Posterior cingulate gyrus (tissue), 11 donors: ENCODE measurements at regions not wholly inside any gene's neighbourhood (a gene's known extent, or its start where the extent isn't known, plus 50 kb on each side); places are given as distances from the start of the nearest gene placed in this dataset.

Experiments
- DNase-seq, 10 donors: peaks; one replicate each; pipeline versions ENCODE4 v3.0.0 to v3.0.0-alpha.2; 2020 to 2021; ENCODE audit warnings: mixed read lengths in 3 of 10
- intact Hi-C: fragments of 100-400 bp; cut with DNase I; formaldehyde crosslinking; loops from one replicate; pipeline ENCODE4 v1.15.1; 2023

DNA sequence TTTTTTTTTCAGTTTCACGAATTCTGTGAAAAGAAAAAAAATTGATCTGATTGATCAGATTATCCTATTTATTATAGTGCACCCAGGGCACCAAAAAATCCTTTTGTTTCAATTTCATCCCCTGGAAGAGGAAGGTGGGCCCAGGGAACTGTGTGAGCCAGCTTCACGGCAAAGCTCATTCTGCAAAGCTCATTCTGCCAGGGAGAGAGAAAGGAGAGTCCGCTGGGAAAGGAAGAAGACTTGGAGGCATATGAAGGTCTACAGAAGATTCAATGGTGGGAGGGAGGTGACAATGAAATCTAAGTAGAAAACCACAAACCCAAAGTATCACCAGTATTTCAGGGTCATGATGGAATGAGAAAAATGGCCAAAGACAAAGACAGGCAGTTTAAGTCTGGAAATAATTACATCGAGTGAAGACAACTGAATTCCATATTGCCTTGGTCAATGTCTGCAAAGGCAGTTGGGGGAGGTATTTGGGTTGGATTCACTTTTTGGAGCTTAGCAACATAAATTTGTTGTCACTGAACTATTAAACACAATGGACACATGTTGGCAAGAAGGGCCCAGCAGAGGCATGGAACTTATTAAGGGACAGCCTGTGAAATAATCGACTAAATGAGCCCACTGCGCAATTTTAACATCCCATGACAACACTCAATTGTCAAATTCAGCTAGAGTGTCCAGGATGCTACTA, 587.8 kb upstream of the MKI67 start:
- intact Hi-C loops: no loop called here
- DNase-seq: no peak

GRCh38 chr10:128714644-128715415, 588.6 kb upstream of the MKI67 start:
- intact Hi-C loops: no loop called here
- no peak for DNase-seq

GRCh38 chr10:128716181-128716580, 590.0 kb upstream of the MKI67 start:
- DNase-seq: no peak

GRCh38 chr10:128721963-128722445, 595.8 kb upstream of the MKI67 start:
- DNase-seq: no peak
- intact Hi-C loops: no loop called here

More at GRCh38 chr10:128716181-128716580, 590.0 kb upstream of the MKI67 start:
- intact Hi-C loops: no loop called here

DNA sequence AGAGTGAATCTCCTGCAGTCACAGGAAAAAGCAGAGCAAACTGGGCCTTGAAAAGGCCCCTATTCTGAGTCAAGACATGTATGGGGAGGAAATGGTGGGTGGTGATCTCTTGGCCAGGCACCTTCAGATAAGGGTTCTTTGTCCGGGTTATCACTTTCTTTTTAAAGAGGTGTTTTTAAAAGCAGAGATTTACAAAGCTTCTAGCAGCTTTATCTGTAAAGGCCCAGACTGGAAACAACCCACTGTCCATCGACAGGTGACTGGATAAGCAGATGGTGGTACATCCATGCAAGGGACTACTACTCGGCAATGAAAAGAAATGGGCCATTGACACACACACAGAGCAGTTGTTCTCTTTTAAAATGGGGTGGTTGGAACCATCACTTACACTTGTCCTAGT, 596.7 kb upstream of the MKI67 start:
- no peak for DNase-seq
- intact Hi-C loops: no loop called here

DNA sequence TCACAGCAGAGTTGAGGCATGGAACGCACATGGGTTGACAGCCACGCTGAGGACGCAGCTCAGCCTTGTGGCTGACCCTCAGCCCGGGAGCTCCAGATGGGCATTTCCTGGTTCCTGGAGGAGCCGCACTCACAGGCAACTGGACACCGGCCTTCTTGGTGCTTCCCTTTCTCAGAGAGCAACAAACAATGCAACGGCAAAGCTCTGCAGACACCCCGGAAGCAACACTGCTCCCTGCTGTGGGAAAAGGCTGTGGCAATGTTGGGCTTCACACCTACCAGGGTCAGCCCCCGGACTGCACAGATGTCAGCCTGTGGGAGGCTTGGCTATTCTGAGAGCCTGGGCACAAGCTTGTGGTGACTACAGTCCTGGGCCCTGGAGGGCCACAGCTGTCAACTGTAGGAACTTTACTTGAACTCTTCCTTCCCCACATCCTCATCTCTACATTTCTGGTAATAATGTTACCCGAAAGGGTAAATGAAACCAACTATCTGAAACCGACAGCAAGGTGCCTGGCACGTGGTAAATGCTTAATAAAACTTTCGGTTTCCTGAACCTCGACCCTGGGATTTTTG, 597.5 kb upstream of the MKI67 start:
- intact Hi-C loops: no loop called here
- no peak for DNase-seq

DNA sequence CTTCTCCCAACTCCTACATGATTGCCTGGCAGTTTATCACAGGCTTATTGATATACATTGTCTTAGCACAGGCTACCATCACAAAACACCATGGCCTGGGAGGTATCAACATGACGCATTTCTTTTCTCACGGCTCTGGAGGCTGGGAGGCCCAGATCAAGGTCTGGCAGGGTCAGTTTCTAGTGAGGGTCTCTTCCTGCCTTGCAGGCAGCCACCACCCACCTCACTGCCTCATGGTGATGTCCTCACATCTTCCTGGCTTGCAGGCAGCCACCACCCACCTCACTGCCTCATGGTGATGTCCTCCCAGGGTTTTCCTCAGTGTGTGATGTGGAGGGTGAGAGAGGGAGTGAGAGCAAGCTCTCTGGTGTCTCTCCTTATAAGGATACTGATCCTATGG, 599.3 kb upstream of the MKI67 start:
- intact Hi-C loops: no loop called here

GRCh38 chr10:128727114-128727513, 600.9 kb upstream of the MKI67 start:
- no peak for DNase-seq
- intact Hi-C loops: no loop called here

More for the DNA sequence above, 599.3 kb upstream of the MKI67 start:
- no peak for DNase-seq

DNA sequence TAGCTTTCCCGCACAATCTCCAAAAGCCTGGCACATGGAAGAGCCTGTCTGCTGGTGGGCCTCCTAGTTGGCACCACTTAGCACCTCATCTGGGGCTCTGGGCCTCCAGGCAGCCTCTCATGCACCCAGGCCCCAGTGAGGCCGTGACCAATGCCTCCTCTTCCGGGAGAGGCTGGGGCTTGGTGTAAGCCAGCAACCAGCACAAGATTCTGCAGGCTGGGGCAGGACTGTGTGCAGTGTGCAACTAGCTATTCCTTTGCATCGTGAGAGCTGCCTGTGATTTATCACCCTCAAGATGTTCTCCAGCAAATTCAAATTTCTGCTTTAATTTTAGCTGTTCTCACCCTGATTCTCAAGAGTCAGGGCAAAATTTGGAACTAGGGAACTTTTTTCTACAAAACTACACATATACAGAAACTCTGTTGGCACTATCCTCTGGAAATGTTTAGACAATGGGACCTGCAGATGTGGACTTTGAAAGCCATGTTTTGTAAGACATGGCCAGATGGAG, 603.7 kb upstream of the MKI67 start:
- intact Hi-C loops: no loop called here
- peak in 4 of 10 donors; percentile 12 to 90 (median 68) for DNase-seq

GRCh38 chr10:128730922-128731321, 604.7 kb upstream of the MKI67 start:
- DNase-seq: no peak
- intact Hi-C loops: no loop called here

- DNase-seq: peak in 1 of 10 donors; percentile 34
- intact Hi-C loops: no loop called here
These were observed 607.9 kb upstream of the MKI67 start for GRCh38 chr10:128734161-128734560.

GRCh38 chr10:128734734-128735133, 608.5 kb upstream of the MKI67 start:
- DNase-seq: no peak
- intact Hi-C loops: no loop called here

- DNase-seq: no peak
- intact Hi-C loops: no loop called here
These were observed 609.8 kb upstream of the MKI67 start for GRCh38 chr10:128735996-128736395.

GRCh38 chr10:128738386-128738915, 612.2 kb upstream of the MKI67 start:
- intact Hi-C loops: no loop called here
- DNase-seq: no peak

GRCh38 chr10:128739930-128740329, 613.7 kb upstream of the MKI67 start:
- DNase-seq: no peak

GRCh38 chr10:128741180-128741579, 615.0 kb upstream of the MKI67 start:
- intact Hi-C loops: no loop called here
- no peak for DNase-seq

More at GRCh38 chr10:128739930-128740329, 613.7 kb upstream of the MKI67 start:
- intact Hi-C loops: no loop called here

DNA sequence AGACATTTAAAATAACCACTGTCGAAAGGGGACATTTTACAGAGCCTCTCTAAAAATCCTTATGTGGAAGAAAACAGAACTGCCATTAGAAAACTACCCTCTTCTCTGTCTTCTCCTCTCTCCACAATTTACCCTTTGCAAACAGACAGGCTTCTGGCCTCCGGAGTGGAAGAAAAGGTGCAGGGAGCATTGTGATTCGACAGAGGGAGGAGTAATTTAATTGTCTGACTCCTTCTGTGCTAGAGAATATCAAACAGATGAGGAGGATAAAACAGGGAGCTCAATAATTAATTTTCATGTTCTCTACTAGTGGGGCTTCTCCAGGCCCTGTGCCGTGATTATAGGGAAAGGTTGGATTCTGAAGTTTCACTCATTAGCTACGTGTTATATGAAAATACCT, 615.5 kb upstream of the MKI67 start:
- intact Hi-C loops: no loop called here
- DNase-seq: no peak

DNA sequence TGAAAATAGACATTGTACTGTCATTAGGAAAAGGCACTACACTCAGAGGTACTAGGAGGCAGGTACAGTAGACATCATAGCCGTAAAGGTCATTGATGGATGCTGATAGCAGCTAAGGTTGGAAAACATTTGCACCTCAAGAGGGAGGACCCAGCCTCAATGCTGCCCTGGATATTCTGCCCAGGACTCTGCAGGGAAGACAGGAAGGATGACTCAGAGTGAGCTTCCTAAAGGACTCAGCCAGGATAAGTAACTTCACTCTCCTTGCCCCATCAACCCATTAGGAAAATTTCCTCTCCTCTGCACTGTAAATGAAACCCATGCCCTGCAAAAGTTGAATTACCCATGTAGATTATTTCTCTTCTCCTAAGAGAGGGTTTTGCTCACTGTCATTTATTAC, 617.9 kb upstream of the MKI67 start:
- intact Hi-C loops: no loop called here
- no peak for DNase-seq

DNA sequence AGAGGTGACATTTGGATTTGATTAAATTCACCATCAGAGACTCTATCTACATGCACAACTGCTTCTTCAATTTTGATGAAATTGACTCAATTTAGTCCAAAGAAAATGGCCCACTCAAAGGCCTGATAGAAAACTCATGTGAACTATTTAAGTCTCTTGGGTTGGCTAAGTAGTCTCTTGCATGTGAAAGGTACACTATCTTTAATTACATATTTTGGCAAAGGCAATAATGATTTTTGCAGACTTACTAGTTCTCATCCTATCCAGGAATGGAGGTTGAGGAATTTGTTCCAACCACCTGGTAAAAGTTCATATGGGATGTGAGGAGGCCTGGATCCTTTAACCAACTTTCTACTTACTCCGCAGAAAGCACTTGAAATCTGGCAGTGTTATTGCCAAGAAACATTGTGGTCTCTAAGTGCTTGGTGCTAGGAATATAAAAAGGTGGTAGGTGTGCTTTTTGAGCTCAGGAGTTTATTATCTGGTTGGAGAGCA, 618.6 kb upstream of the MKI67 start:
- intact Hi-C loops: no loop called here
- DNase-seq: no peak

- intact Hi-C loops: no loop called here
- DNase-seq: no peak
These were observed 621.5 kb upstream of the MKI67 start for GRCh38 chr10:128747582-128748346.
